NB4 (cell line): ENCODE measurements at regions not wholly inside any gene's neighbourhood (a gene's known extent, or its start where the extent isn't known, plus 50 kb on each side); places are given as distances from the start of the nearest gene placed in this dataset.

Source experiments
- DNase-seq: peaks from one replicate; pipeline ENCODE4 v3.0.0; 2010; ENCODE audit warnings: low read depth
- H3K4me3 ChIP-seq: one replicate; pipeline ENCODE4 v1.5.1; 2011; ENCODE audit warnings: mild to moderate bottlenecking, low read depth, low read length, moderate library complexity
- MYC ChIP-seq: IDR thresholded peaks from 2 replicates; pipeline ENCODE4 v1.6.1; 2011; ENCODE audit warnings: low read depth, low read length
- POLR2A ChIP-seq: IDR thresholded peaks from 2 replicates; pipeline ENCODE4 v1.6.1; 2011; ENCODE audit warnings: mild to moderate bottlenecking; ENCODE audit not compliant: insufficient read length; ENCODE audit errors: extremely low read depth
- TF ChIP-seq, protein P1 (sequence below): IDR thresholded peaks from 2 replicates; pipeline ENCODE4 v1.6.1; 2011; ENCODE audit warnings: low read depth, low read length
- TF ChIP-seq, protein P2 (sequence below): IDR thresholded peaks from one replicate; pipeline ENCODE4 v1.5.1; 2012; ENCODE audit warnings: low read depth, low read length

DNA sequence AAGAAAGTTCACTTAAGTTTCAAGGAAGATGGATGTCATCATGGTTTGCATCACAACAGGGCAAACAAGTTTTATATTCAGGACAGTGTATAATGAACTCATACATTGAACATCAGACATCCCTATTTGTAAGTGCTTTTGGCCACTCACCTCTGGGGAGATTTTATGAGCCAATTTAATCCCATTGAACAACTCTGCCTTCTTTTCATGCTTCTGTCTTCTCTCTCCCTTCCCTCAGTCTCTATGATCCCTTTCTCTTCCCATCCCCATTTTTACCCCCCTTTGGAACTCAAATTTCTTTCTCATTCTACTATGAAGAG, 234.3 kb upstream of the POU2AF2 start:
- DNase-seq, result no peak
- H3K4me3 ChIP-seq, result no peak overlapping the region
- TF ChIP-seq, protein P1, sequence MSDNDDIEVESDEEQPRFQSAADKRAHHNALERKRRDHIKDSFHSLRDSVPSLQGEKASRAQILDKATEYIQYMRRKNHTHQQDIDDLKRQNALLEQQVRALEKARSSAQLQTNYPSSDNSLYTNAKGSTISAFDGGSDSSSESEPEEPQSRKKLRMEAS, result no peak
- no peak for TF ChIP-seq MYC
- TF ChIP-seq POLR2A, result no peak
- TF ChIP-seq, protein P2, sequence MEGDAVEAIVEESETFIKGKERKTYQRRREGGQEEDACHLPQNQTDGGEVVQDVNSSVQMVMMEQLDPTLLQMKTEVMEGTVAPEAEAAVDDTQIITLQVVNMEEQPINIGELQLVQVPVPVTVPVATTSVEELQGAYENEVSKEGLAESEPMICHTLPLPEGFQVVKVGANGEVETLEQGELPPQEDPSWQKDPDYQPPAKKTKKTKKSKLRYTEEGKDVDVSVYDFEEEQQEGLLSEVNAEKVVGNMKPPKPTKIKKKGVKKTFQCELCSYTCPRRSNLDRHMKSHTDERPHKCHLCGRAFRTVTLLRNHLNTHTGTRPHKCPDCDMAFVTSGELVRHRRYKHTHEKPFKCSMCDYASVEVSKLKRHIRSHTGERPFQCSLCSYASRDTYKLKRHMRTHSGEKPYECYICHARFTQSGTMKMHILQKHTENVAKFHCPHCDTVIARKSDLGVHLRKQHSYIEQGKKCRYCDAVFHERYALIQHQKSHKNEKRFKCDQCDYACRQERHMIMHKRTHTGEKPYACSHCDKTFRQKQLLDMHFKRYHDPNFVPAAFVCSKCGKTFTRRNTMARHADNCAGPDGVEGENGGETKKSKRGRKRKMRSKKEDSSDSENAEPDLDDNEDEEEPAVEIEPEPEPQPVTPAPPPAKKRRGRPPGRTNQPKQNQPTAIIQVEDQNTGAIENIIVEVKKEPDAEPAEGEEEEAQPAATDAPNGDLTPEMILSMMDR, result no peak

DNA sequence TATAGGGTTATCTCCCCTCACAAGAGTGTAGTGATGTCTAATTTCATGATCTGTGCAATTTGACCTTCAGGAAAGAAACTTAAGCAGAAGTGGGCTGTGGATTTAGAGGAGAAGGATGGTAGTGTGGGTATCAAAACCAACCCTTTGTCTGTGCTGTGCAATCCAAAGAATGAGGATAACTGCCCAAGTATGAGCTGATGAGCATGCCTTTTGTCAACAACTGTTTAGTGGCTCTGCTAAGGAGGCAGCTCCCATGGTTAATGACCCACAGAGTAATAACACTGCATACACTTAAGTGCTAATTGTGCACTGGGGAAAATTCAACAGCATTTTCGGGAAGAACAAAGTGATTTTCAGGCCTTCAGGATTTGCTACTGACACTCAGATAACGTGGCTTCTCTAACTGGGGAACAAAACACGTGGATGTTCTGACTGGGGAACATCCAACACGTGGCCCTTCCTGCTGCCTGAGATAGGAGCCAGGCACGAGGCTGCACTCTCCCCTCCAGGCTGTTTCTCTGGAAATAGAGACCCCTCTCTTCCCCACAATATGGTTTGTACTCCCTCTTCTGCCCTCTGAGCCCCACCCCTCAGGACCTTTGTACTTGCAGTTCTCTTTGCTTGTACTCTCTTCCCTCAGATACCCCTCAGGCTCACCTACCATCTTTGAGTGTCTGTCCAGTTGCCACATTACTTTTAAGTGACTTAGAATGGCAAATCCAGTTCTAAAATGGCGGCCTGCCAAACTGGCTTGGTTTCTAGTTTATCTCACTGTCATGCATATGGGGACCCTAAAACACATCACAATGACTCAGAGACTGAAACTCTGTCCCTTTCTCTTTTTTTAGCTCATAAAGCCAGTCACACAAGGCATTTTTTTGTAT, 234.9 kb upstream of the POU2AF2 start:
- TF ChIP-seq, protein P2, result no peak
- no peak for TF ChIP-seq POLR2A
- TF ChIP-seq, protein P1, result 0 out of 2 replicates have a peak, but pooled peaks have one; percentile 33
- no peak overlapping the region for H3K4me3 ChIP-seq
- no peak for DNase-seq

DNA sequence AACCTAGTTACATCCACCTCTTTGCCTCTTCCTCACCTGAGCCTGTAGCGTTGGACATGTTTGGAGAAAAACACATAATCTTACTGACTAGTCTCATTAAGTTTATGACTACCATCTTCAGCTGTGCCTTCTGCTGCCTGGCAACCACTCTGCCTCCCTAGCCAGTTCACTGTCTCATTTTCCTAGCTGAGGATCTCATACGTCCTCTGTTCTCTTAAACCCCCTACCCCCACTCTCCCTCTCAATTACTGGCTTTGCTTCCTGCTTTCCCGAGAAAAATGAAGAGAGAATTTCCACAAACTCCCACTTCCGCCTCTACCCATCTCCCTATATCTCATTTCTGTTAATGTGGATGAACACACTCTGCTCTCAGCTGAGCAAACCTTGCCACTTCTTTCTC, 239.3 kb upstream of the POU2AF2 start:
- TF ChIP-seq POLR2A (no peak), MYC (no peak)
- TF ChIP-seq, protein P2, result no peak
- TF ChIP-seq, protein P1, result no peak
- no peak overlapping the region for H3K4me3 ChIP-seq
- DNase-seq, result no peak

DNA sequence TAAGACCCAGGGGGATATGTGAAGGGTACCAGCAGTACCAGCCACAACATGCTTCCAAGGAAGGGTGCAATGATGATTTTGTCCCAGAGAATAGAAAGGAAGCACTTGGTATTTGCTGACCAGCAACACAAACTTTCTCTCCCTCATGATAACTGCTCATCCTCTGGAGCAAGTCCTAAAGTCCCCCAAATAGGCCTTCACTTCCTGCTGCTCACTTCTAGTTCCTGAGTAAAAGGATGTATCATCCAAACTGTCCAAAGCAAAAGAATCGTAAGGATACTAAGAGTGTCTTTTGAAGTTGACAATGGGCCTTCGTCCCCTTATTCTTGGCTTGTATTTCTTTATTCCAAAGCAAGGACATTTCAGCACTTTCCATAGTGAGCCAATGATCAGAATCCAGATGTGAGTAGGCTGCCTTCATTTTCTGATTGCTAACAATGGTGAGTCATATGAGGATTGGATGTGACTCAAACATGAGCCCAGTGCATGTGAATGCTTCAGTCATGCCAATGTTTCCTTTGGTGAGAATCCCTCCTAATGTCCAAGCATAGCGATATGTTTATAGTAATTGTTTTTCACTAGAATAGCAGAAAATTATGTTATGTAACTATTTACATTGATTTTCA, 243.4 kb upstream of the POU2AF2 start:
- DNase-seq, result no peak
- H3K4me3 ChIP-seq, result no peak overlapping the region
- no peak for TF ChIP-seq POLR2A
- no peak for TF ChIP-seq MYC
- TF ChIP-seq, protein P1, result no peak
- TF ChIP-seq, protein P2, result no peak

DNA sequence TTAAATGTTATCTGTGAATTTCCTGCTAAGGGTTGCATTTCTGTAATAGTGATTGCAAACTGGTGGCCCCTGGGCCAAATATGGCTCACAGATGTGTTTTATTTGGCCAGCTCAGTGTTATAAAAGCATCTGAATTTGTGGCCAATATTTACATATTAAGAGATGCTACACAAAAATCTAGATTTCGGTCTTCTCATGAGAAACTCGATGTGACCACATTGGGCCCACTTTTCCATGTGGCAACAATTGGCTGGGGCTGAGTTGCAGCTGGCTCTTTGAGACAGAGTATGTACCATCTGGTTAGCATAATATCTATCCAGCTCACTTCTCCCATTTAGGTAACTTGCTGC, 244.5 kb upstream of the POU2AF2 start:
- TF ChIP-seq, protein P1, result no peak
- TF ChIP-seq, protein P2, result no peak
- TF ChIP-seq POLR2A (no peak), MYC (no peak)
- no peak for DNase-seq
- H3K4me3 ChIP-seq, result no peak overlapping the region
